ENCODE measurements at regions not wholly inside any gene's neighbourhood (a gene's known extent, or its start where the extent isn't known, plus 50 kb on each side); places are given as distances from the start of the nearest gene placed in this dataset.

GRCh38 chr2:30321466-30321865 lies 90.1 kb downstream of the LBH start:
- Histone ChIP-seq H4K91ac (ENCODE audit: low read depth, low read length) (no peak overlapping the region), H2BK5ac (ENCODE audit: low read depth, low read length, poor library complexity) (no peak overlapping the region), H3K4me1 (ENCODE audit: control insufficient read depth in 1 of 2, insufficient read depth in 2 of 2, low read length in 2 of 2) (no peaks in the 10 kb centered on the region), H3K4ac (ENCODE audit: low read depth, low read length) (no peak overlapping the region), H3K23ac (ENCODE audit: low read length) (no peak overlapping the region), H3K4me3 (ENCODE audit: low read depth, low read length) (no peak overlapping the region), H3K79me2 (ENCODE audit: control insufficient read depth, insufficient read depth, low read length, poor library complexity) (no peaks in the 10 kb centered on the region), H2AK5ac (ENCODE audit: low read length) (no peak overlapping the region), H2AFZ (ENCODE audit: insufficient read depth, low read length, poor library complexity) (no peak overlapping the region), H3K9ac (ENCODE audit: low read length) (no peak overlapping the region), H3K9me3 (ENCODE audit: insufficient read depth, low read depth, low read length) (no peaks in the 10 kb centered on the region), H3K4me2 (ENCODE audit: low read length) (no peak overlapping the region), H2BK120ac (ENCODE audit: insufficient read depth, low read length, poor library complexity) (no peak overlapping the region), H3K27ac (ENCODE audit: low read depth, low read length) (no peak overlapping the region), H3K27me3 (ENCODE audit: insufficient read depth, low read length) (no peaks in the 10 kb centered on the region), H4K12ac (ENCODE audit: low read depth, low read length) (no peak overlapping the region), H3K36me3 (ENCODE audit: control insufficient read depth in 1 of 2, insufficient read depth in 2 of 2, low read length in 2 of 2) (no peaks in the 10 kb centered on the region), H3K14ac (ENCODE audit: low read length) (no peak overlapping the region), H4K8ac (ENCODE audit: low read depth, low read length) (no peak overlapping the region), H2BK12ac (ENCODE audit: low read length) (no peak overlapping the region), H3K18ac (ENCODE audit: low read length) (no peak overlapping the region), H3K79me1 (ENCODE audit: low read length) (no peaks in the 10 kb centered on the region)
- no peak for DNase-seq
- no CpG with 5 or more reads among the region's 3 CpGs for WGBS (ENCODE audit: extremely low coverage, insufficient coverage, insufficient read length)

- no peak overlapping the region for H3K23ac ChIP-seq (ENCODE audit: low read length)
- no peak overlapping the region for H2AFZ ChIP-seq (ENCODE audit: insufficient read depth, low read length, poor library complexity)
- no peak overlapping the region for H4K8ac ChIP-seq (ENCODE audit: low read depth, low read length)
- WGBS (ENCODE audit: extremely low coverage, insufficient coverage, insufficient read length), result no CpG with 5 or more reads among the region's 7 CpGs
- no peaks in the 10 kb centered on the region for H3K36me3 ChIP-seq (ENCODE audit: control insufficient read depth in 1 of 2, insufficient read depth in 2 of 2, low read length in 2 of 2)
- no peak overlapping the region for H3K4ac ChIP-seq (ENCODE audit: low read depth, low read length)
- H3K79me2 ChIP-seq (ENCODE audit: control insufficient read depth, insufficient read depth, low read length, poor library complexity), result no peaks in the 10 kb centered on the region
- no peak overlapping the region for H2BK120ac ChIP-seq (ENCODE audit: insufficient read depth, low read length, poor library complexity)
- no peak overlapping the region for H3K14ac ChIP-seq (ENCODE audit: low read length)
- no peak overlapping the region for H3K4me2 ChIP-seq (ENCODE audit: low read length)
- H3K27ac ChIP-seq (ENCODE audit: low read depth, low read length), result no peak overlapping the region
- H3K9ac ChIP-seq (ENCODE audit: low read length), result no peak overlapping the region
- no peaks in the 10 kb centered on the region for H3K27me3 ChIP-seq (ENCODE audit: insufficient read depth, low read length)
- no peak for DNase-seq
- no peak overlapping the region for H3K18ac ChIP-seq (ENCODE audit: low read length)
- no peaks in the 10 kb centered on the region for H3K4me1 ChIP-seq (ENCODE audit: control insufficient read depth in 1 of 2, insufficient read depth in 2 of 2, low read length in 2 of 2)
- H2AK5ac ChIP-seq (ENCODE audit: low read length), result no peak overlapping the region
- no peak overlapping the region for H2BK12ac ChIP-seq (ENCODE audit: low read length)
- H2BK5ac ChIP-seq (ENCODE audit: low read depth, low read length, poor library complexity), result no peak overlapping the region
- no peak overlapping the region for H3K4me3 ChIP-seq (ENCODE audit: low read depth, low read length)
- H3K9me3 ChIP-seq (ENCODE audit: insufficient read depth, low read depth, low read length), result no peaks in the 10 kb centered on the region
- no peaks in the 10 kb centered on the region for H3K79me1 ChIP-seq (ENCODE audit: low read length)
- no peak overlapping the region for H4K12ac ChIP-seq (ENCODE audit: low read depth, low read length)
- no peak overlapping the region for H4K91ac ChIP-seq (ENCODE audit: low read depth, low read length)
These were observed 92.2 kb downstream of the LBH start for GRCh38 chr2:30323499-30323898.

GRCh38 chr2:30324245-30324908 lies 93.0 kb downstream of the LBH start:
- no peak overlapping the region for H2BK5ac ChIP-seq (ENCODE audit: low read depth, low read length, poor library complexity)
- no peaks in the 10 kb centered on the region for H3K4me1 ChIP-seq (ENCODE audit: control insufficient read depth in 1 of 2, insufficient read depth in 2 of 2, low read length in 2 of 2)
- no peaks in the 10 kb centered on the region for H3K27me3 ChIP-seq (ENCODE audit: insufficient read depth, low read length)
- no peak overlapping the region for H4K8ac ChIP-seq (ENCODE audit: low read depth, low read length)
- no peak overlapping the region for H3K18ac ChIP-seq (ENCODE audit: low read length)
- no peak overlapping the region for H2BK12ac ChIP-seq (ENCODE audit: low read length)
- no peak overlapping the region for H3K9ac ChIP-seq (ENCODE audit: low read length)
- no peak overlapping the region for H4K91ac ChIP-seq (ENCODE audit: low read depth, low read length)
- H3K4ac ChIP-seq (ENCODE audit: low read depth, low read length), result no peak overlapping the region
- no peak overlapping the region for H4K12ac ChIP-seq (ENCODE audit: low read depth, low read length)
- H3K4me3 ChIP-seq (ENCODE audit: low read depth, low read length), result no peak overlapping the region
- DNase-seq, result no peak
- H3K79me2 ChIP-seq (ENCODE audit: control insufficient read depth, insufficient read depth, low read length, poor library complexity), result no peaks in the 10 kb centered on the region
- H3K36me3 ChIP-seq (ENCODE audit: control insufficient read depth in 1 of 2, insufficient read depth in 2 of 2, low read length in 2 of 2), result no peaks in the 10 kb centered on the region
- no peak overlapping the region for H2BK120ac ChIP-seq (ENCODE audit: insufficient read depth, low read length, poor library complexity)
- H2AFZ ChIP-seq (ENCODE audit: insufficient read depth, low read length, poor library complexity), result no peak overlapping the region
- no peaks in the 10 kb centered on the region for H3K79me1 ChIP-seq (ENCODE audit: low read length)
- H3K27ac ChIP-seq (ENCODE audit: low read depth, low read length), result no peak overlapping the region
- H3K14ac ChIP-seq (ENCODE audit: low read length), result no peak overlapping the region
- H2AK5ac ChIP-seq (ENCODE audit: low read length), result no peak overlapping the region
- WGBS (ENCODE audit: extremely low coverage, insufficient coverage, insufficient read length), result no CpG with 5 or more reads among the region's 4 CpGs
- H3K4me2 ChIP-seq (ENCODE audit: low read length), result no peak overlapping the region
- H3K23ac ChIP-seq (ENCODE audit: low read length), result no peak overlapping the region
- H3K9me3 ChIP-seq (ENCODE audit: insufficient read depth, low read depth, low read length), result no peaks in the 10 kb centered on the region

- Histone ChIP-seq H4K12ac (ENCODE audit: low read depth, low read length) (no peak overlapping the region), H3K18ac (ENCODE audit: low read length) (no peak overlapping the region), H3K27ac (ENCODE audit: low read depth, low read length) (no peak overlapping the region), H2BK5ac (ENCODE audit: low read depth, low read length, poor library complexity) (no peak overlapping the region), H2AK5ac (ENCODE audit: low read length) (no peak overlapping the region), H4K91ac (ENCODE audit: low read depth, low read length) (no peak overlapping the region), H3K14ac (ENCODE audit: low read length) (no peak overlapping the region), H3K4me1 (ENCODE audit: control insufficient read depth in 1 of 2, insufficient read depth in 2 of 2, low read length in 2 of 2) (no peaks in the 10 kb centered on the region), H3K27me3 (ENCODE audit: insufficient read depth, low read length) (no peaks in the 10 kb centered on the region), H2BK120ac (ENCODE audit: insufficient read depth, low read length, poor library complexity) (no peak overlapping the region), H2AFZ (ENCODE audit: insufficient read depth, low read length, poor library complexity) (no peak overlapping the region), H3K36me3 (ENCODE audit: control insufficient read depth in 1 of 2, insufficient read depth in 2 of 2, low read length in 2 of 2) (no peaks in the 10 kb centered on the region), H3K23ac (ENCODE audit: low read length) (no peak overlapping the region), H3K9ac (ENCODE audit: low read length) (no peak overlapping the region), H2BK12ac (ENCODE audit: low read length) (no peak overlapping the region), H3K79me1 (ENCODE audit: low read length) (no peaks in the 10 kb centered on the region), H3K4me3 (ENCODE audit: low read depth, low read length) (no peak overlapping the region), H3K4me2 (ENCODE audit: low read length) (no peak overlapping the region), H3K4ac (ENCODE audit: low read depth, low read length) (no peak overlapping the region), H3K9me3 (ENCODE audit: insufficient read depth, low read depth, low read length) (no peaks in the 10 kb centered on the region), H3K79me2 (ENCODE audit: control insufficient read depth, insufficient read depth, low read length, poor library complexity) (no peaks in the 10 kb centered on the region), H4K8ac (ENCODE audit: low read depth, low read length) (no peak overlapping the region)
- peak; percentile 87 to 90 for DNase-seq
- WGBS (ENCODE audit: extremely low coverage, insufficient coverage, insufficient read length), result no CpG with 5 or more reads among the region's 4 CpGs
These were observed 94.4 kb downstream of the LBH start for GRCh38 chr2:30325600-30326328.

Data from trophoblast cell (in vitro differentiated cells and primary cell).